Psoas muscle (tissue), 7 donors: ENCODE measurements at regions not wholly inside any gene's neighbourhood (a gene's known extent, or its start where the extent isn't known, plus 50 kb on each side); places are given as distances from the start of the nearest gene placed in this dataset.
A peak's percentile ranks its signal among the peaks of the same experiment; 100 is the strongest.

Source experiments
- ATAC-seq, 4 donors: fragments of 200-7000 bp; cut with Tn5 transposase; one replicate each; pipeline ENCODE4 v1.9.1; 2020; ENCODE audit warnings: moderate library complexity in 3 of 4, mild to moderate bottlenecking in 2 of 4
- DNase-seq, 2 donors: peaks; one replicate each; pipeline ENCODE4 v3.0.0-alpha.2; 2020
- H3K27ac ChIP-seq: fragments of 200-600 bp; one replicate; pipeline ENCODE4 v1.8.0; 2022
- H3K27me3 ChIP-seq, 3 donors: fragments of 200-600 bp in 1 of 3; one replicate each; pipeline versions ENCODE4 v1.6.1 to v1.8.0; 2013 to 2022; ENCODE audit warnings: low read length in 2 of 3, mild to moderate bottlenecking in 2 of 3, moderate library complexity in 1 of 3; ENCODE audit not compliant: insufficient read depth in 3 of 3
- H3K36me3 ChIP-seq, 2 donors: fragments of 200-600 bp in 1 of 2; one replicate each; pipeline versions ENCODE4 v1.6.1 to v1.8.0; 2013 to 2022; ENCODE audit warnings: low read depth in 1 of 2, mild to moderate bottlenecking in 1 of 2, moderate library complexity in 1 of 2; ENCODE audit not compliant: insufficient read depth in 1 of 2
- H3K4me1 ChIP-seq: fragments of 200-600 bp; one replicate; pipeline ENCODE4 v1.8.0; 2022
- H3K4me3 ChIP-seq: fragments of 200-600 bp; one replicate; pipeline ENCODE4 v1.8.0; 2022; ENCODE audit warnings: mild to moderate bottlenecking
- H3K9me3 ChIP-seq: fragments of 200-600 bp; one replicate; pipeline ENCODE4 v1.8.0; 2022
- CTCF ChIP-seq: fragments of 200-600 bp; IDR thresholded peaks from one replicate; pipeline ENCODE4 v1.8.0; 2022; ENCODE audit warnings: antibody characterized with exemption
- WGBS, 3 donors: extraction: QIAGEN DNeasy Blood & Tissue Kit; methylation state at CpG; one replicate each; pipeline versions ENCODE4 v1.1.6 to v1.1.7; 2013; 5-methylcytosine and 5-hydroxymethylcytosine counted together
- intact Hi-C, 2 donors: fragments of 100-400 bp; cut with DNase I; formaldehyde crosslinking; loops; one replicate each; pipeline versions ENCODE4 v1.11.0 to v1.14.2; 2022
- donor health status: healthy with polysubstance abuse.
- donor health status: DM: no; HTN: no; CAD: no; lungs with moderate emphysema.
- donor health status: Bipolar disorder and iron deficiency.
- donor health status: healthy.
- donor health status: DM: yes; HTN: yes; CAD: no.
- donor health status: DM: no; HTN: no; CAD: no.
- donor health status: DM: yes; HTN: yes; CAD: no.

GRCh38 chr6:166006900-166007301, 160.8 kb downstream of the TBXT start:
- no peaks in the 10 kb centered on the region for H3K9me3 ChIP-seq
- no peak for TF ChIP-seq CTCF
- DNase-seq = no peak
- 11 to 13% (median 11%) methylated on average over 6 of the region's 6 CpGs for WGBS, 3 donors
- H3K4me1 ChIP-seq = no peaks in the 10 kb centered on the region
- H3K27me3 ChIP-seq = peaks cover 0 to 60% (median 24%) of the 10 kb centered on the region in 3 donors
- H3K4me3 ChIP-seq = peak overlapping the region; percentile 58
- no peaks in the 10 kb centered on the region for H3K36me3 ChIP-seq
- intact Hi-C loops = no loop called here
- ATAC-seq = no peak
- no peak overlapping the region for H3K27ac ChIP-seq

GRCh38 chr6:166005944-166006899, 161.4 kb downstream of the TBXT start:
- peak; percentile 51 to 74 (median 66) for ATAC-seq
- no peak overlapping the region for H3K27ac ChIP-seq
- DNase-seq = peak; percentile 69 to 70
- WGBS, 3 donors = 0 to 1% (median 1%) methylated on average over 41 to 47 of the region's 47 CpGs
- H3K4me3 ChIP-seq = peak overlapping the region; percentile 58
- H3K36me3 ChIP-seq = no peaks in the 10 kb centered on the region
- intact Hi-C loops = no loop called here
- H3K9me3 ChIP-seq = no peaks in the 10 kb centered on the region
- H3K27me3 ChIP-seq = peaks cover 0 to 57% (median 20%) of the 10 kb centered on the region in 3 donors
- TF ChIP-seq CTCF = no peak
- H3K4me1 ChIP-seq = no peaks in the 10 kb centered on the region

- intact Hi-C loops = no loop called here
- no peak overlapping the region for H3K27ac ChIP-seq
- no peaks in the 10 kb centered on the region for H3K4me1 ChIP-seq
- WGBS, 3 donors = 2 to 3% (median 2%) methylated on average over 19 to 21 of the region's 21 CpGs
- no peaks in the 10 kb centered on the region for H3K9me3 ChIP-seq
- ATAC-seq = peak; percentile 39 to 65 (median 56)
- peaks cover 0 to 51% (median 20%) of the 10 kb centered on the region in 3 donors for H3K27me3 ChIP-seq
- DNase-seq = peak; percentile 59 to 63
- no peak for TF ChIP-seq CTCF
- peak overlapping the region; percentile 58 for H3K4me3 ChIP-seq
- H3K36me3 ChIP-seq = no peaks in the 10 kb centered on the region
Observed at GRCh38 chr6:166005401-166005943, 162.2 kb downstream of the TBXT start.

- intact Hi-C loops = loop anchor here in 1 of 2 donors (5.0 kb wide), 1 partner anchor 123 kb away; no protein-coding TSS in a partner anchor
- no peaks in the 10 kb centered on the region for H3K36me3 ChIP-seq
- H3K27me3 ChIP-seq = peaks cover 0 to 45% (median 20%) of the 10 kb centered on the region in 3 donors
- H3K4me1 ChIP-seq = no peaks in the 10 kb centered on the region
- whole genome bisulfite sequencing, 3 donors = 47 to 72% (median 57%) methylated on average over 12 of the region's 12 CpGs
- no peak for ATAC-seq
- no peak overlapping the region for H3K27ac ChIP-seq
- no peak for TF ChIP-seq CTCF
- no peak overlapping the region for H3K4me3 ChIP-seq
- DNase-seq = no peak
- no peaks in the 10 kb centered on the region for H3K9me3 ChIP-seq
Observed at GRCh38 chr6:166004876-166005275, 162.8 kb downstream of the TBXT start.
